ENCODE measurements at regions not wholly inside any gene's neighbourhood (a gene's known extent, or its start where the extent isn't known, plus 50 kb on each side); places are given as distances from the start of the nearest gene placed in this dataset.

DNA sequence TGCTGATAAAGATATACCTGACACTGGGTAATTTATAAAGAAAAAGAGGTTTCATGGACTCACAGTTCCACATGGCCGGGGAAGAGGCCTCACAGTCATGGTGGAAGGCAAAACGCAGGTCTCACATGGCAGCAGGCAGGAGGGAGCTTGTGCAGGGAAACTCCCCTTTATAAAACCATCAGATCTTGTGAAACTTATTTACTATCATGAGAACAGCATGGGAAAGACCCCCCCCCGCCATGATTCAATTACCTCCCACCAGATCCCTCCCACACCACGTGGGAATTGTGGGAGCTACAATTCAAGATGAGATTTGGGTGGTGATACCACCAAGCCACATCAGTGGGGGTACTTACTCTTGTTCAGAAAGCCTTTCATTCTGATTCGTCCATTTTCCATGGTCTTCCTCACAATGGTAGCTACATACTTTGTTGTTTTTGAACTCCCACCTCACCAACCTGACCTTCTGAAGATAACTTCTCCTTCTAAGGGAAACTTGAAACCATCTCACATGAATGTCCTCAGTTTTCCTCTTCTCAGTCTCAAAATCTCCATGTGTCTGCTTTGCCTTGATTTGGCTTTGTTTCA lies 275.6 kb upstream of the PROK2 start:
- no peak for DNase-seq

DNA sequence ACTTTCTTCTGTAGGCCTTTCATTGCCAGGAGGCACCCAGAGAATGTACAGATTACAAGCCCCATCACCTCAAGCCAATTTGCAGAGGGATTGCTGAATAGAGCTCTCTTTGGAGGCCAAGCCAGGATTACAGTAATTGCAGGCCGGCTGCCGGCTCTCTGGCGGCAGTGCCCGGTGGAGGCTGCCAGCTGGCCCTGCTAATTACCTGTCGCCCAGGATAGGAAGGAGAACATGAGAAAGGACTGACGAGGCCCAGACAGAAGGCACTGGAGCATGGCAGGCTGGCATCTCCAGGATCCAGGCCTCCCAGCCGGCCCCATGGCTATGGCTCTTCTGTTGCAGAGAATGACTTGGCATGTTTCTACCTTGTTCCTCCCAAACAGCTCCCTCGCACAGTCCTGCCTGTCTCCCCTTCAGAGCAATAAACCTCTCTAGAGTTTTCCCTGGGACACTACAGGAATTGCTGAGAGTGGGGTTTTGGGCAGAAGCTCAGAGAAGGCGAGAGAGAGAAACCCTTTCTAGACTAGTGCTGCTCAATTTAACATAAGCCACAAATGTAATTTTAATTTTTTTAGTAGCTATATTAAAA lies 273.6 kb upstream of the PROK2 start:
- DNase-seq = no peak

DNA sequence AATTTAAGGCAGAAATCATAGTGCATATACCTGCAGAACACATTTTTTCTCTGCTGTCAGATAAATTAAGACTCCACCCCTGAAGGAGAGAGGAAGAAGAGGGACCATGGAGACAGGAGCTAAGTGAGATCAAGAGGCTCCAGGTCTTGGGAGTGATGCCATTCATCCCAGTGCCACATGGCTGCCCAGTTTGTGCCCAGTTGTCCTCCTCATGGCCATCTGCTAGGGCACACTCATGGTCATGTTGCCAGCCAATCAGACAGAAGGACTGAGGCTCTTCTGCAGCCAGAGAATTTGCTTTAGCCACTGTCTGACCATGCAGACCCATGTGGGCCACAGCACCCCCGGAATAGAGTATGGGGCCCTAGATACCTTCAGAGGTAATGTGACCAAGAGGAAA lies 270.5 kb upstream of the PROK2 start:
- DNase-seq = no peak

DNA sequence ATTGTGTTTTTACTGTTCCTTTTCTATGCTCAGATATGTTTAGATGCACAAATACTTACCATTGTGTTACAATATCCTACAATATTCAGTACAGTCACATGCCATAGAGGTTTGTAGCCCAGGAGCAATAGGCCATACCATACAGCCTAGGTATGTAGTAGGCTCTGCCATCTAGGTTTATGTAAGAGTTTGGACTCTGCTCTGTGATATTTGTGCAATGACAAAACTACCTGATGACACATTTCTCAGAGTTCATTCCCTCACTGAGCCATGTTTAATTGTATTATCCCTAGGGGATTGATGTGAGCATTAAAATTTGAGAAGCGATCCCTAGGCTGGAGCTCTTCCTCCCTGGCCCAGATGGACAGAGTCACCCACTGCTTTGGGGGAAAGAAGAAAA lies 270.0 kb upstream of the PROK2 start:
- no peak for DNase-seq

DNA sequence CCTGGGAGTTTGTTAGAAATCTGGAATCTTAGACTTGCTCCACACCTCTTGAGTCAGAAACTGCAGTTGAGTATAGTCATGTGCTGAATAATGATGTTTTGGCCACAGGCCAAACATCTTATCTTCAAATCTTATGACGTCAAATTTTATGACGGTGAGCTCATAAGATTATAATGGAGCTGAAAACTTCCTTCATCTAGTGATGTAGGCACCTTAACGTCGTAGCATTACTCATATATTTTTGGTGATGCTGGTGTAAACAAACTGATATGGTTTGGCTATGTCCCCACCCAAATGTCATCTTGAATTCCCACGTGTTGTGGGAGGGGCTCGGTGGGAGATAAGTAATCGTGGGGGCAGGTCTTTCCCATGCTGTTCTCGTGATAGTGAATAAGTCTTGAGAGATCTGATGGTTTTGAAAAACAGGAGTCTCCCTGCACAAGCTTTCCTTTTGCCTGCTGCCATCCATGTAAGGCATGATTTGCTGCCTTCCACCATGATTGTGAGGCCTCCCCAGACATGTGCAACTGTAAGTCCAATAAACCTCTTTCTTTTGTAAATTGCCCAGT lies 268.0 kb upstream of the PROK2 start:
- no peak for DNase-seq

DNA sequence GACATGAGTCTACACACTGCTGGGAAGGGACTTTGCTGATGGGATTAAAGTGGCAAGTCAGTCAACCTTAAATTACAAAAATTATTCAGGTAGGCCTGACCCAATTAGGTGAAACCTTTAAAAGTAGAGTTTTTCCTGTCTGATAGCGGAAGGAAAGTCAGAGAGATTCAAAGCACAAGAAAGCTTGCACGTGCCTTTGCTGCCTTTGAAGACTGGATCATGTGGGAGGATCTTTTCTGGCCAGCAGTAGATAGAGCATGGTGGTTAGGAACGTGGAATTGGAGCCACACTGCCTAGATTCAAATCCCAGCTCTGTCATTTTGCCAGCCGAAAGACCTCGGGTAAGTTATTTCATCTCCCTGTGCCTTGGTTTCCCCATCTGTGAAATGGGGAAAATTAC lies 265.8 kb upstream of the PROK2 start:
- no peak for DNase-seq

DNA sequence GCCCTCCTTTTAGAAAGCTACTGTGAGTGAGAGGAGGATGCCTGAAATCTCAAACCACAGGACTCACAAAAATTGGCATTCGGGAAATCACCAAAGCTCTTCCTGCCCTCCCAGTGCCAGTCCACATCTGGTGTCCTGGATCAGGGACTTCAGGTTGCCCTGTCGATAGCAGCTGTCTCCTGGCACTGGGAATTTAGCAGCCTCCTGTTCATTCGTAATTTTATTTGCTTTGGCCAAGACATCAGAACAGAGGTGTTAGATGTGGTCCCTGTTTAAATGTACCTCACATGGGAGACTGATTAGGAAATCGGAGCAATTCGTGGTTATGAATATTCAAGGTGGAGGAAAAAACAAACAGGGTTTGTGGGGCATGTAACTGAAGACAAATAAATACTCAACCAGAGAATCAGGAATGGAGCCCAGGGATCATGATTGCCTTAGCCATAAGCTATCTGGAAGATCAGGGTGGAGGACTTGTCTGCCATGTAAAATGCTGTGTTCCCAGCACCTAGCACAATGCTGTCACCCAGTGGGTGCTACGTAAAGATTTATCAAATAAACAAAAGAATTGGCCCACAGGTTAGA lies 265.2 kb upstream of the PROK2 start:
- DNase-seq = no peak

DNA sequence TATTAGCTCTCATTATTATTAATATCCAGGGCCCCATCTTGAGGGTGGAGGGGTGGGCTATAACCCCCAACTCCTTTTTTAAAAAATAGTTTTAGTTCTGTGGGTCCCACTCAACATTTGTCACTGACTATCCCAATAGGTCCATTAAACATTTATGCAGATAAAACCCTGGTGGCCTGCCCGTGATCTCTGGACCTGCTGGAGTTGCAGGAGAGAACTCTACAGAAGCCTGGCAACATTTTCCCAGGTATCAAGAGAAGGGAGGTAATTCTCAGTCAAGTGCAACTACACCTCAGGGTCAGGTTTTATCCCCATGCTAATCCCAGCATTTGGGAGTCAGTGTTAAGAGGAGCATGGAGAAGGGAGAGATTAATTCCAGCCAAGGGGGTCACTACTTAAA lies 264.4 kb upstream of the PROK2 start:
- DNase-seq = no peak

DNA sequence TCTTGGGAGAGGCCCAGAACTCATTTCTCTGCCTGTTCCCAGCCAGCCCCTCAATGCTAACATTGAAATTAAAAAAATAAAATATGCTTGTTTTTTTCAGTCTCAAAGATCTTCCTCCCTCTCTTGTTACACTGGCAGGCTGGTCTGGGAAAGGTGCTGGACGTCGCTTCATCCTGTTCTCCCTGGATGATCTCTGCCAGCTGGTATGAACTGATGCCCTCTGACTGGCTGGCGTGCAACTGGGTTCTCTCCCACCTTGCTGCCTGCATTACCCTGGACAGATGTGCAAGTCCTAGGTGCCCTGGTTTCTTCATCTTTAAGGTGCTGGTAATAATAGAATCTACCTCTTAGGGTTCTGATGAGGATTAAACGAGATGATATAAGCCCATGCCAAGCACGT lies 263.9 kb upstream of the PROK2 start:
- DNase-seq = no peak

DNA sequence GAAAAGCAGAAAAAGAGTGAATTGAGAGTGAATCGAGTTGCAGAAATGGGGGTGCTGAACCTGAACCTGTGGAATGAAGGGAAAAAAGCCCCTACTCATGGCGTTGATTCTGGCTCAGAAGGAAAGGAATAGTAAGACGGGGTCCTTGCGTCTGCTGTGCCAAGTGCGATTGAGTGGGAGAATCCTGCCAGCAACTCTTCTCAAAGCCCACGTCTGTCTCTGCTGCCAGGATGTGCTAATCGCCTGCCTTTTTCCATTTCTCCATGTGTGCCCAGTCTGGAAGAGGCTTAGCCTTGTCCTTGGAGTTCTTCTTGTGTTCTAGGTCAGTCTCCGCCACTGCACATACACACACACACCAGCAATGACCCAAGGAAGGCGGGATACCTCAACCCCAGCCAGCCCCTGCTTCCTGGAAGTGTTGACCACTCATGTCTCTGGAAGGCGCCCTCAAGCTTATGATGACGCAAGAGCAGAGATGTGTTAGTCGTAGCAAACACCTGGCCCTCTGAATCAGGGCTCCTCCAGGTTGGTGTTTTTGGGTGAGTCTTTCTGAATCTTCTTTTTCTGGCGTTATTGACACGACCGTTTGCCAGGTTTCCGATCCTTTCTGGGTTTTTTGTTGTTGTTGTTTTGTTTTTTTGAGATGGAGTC lies 262.4 kb upstream of the PROK2 start:
- no peak for DNase-seq

DNA sequence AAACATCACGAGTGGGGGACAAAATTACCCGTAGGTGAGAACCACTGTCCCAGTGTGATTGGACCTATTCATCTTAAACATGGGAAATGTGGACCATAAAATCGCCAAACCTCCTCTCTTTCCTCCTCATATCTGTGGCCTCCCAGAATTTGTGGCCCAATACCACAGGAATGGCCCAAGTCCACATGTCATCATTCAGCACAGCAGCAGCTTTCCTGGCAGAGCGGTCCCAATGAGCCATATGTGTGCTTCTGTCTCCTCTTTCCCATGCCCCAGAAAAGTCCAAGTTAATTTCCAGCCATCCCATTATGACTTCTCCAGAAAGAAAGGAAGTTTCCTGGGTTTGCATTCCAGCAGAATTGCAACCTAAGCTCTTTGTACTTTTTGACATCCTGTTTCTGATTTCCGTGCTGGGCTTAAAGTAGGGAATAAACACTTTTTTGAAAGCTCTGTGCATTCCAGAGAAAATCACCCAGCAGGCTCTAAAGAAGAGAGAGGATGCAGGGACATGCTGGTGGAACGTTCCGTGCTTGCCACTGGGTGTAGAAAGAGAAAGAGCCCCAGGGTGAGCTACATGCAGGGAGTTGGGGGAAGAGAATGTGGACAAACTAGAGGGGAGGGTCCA lies 259.4 kb upstream of the PROK2 start:
- DNase-seq = no peak

DNA sequence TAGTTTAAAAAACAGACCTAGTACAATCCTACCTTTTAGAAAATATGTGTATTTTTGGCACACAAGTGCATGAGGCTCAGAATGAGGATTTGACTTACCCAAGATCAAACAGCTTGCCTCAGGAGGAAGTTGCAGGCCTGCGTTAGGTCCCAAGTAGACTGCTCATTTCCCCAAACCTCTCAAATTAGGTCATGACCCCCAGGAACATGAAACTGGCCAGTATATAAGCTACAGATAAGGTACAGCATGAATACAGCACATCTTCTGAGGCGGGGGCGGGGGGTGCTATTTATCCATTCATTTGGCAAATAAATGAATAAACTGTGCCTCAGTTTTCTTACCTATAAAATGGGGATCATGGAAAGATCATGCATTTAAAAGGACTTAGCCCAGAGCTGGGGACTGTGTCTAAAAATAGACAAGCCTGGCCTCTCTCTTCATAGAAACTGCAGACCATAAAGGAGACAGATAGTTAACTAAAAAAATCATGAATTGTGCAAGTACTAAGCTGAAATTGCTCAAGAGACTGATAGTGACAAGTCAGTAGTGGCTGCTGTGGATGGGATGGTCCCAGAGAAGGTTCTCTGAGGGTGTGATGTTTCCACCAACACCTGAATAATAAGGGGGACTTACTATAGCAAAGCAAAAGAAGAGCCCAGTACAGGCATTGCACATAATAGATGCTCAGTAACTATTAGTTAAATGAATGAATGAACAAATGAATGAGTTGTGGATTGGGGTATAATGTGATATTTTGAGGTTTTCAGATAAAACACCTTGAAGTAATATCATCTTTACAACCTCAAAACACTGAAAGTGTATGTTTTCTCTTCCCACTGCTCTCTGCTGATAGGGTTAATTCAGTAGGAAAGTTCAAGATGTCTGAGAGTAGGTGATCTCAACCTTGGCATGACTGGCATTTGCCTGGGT lies 258.5 kb upstream of the PROK2 start:
- DNase-seq = no peak

DNA sequence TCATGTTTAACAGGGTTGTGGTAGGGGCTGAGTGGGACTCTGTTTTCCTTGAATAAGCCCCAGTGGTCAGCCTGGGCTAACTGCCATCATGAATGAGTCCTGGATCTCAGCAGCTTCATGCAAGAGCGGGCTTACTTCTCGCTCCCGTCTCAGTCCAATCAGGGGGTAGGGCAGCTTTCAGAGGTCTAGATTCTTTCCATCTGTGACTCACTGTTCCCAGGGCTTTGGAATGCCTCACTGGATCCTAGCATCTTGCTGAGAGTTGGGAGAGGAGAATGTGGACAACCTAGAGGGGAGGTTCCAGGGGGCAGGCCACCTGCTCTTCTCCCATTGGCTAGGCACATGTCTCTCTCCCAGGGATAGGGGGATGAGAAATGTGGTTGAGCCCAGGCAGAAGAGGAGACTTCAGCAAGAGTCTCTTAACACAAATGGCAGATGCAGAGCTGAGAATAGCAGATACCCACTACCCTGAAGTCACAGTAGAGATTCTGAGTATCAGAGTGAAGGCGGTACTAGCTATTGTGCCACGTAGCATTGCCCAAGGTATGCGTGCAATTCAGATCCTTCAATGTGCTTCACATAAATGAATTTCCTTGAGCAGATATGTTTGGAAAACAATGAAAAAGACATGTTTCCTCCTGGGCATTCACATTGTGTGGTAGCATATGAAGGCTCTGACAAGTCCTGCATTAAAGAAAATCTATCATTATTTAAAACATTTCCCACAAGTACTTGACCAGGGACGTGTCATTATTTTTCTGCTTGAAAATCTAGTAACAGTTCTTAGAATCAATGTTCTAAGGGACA lies 257.7 kb upstream of the PROK2 start:
- DNase-seq = no peak

DNA sequence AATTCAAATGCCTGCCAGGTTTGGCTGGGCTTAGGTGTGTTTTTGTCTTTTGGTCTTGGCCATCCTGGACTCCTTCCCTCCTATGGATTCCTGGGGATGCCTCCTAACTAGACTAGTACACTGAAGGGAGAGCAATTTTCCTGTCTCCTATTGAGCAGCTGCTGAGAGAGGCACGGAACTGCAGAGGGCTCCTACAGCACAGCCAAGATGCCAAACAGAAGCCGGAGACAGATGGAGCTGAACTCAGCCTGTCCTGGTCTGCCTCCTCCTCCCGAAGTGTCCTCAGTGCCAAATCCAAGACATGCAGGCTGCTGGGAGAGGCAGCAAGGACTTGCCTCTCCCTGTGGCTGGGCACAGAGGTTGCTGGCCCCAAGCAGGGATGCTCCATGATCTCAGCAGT lies 256.6 kb upstream of the PROK2 start:
- no peak for DNase-seq

DNA sequence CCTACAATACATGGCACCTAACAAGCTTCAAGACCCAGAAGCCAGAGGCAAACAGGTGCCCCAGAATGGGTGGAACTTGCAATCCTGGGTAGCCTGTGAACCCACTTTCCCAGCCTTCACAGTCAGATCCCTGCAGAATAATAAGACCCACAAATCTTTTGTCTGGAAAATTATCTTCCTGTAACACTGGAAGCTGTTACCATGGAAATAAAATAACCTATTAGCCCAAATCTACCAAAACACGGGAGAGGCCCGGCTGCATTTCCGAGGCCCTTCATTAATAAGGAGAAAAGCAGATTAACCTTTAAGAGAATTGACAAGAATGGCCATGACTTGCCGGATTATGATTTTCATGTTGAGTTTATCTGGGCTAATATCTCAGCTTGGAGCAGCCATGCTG lies 256.1 kb upstream of the PROK2 start:
- no peak for DNase-seq

DNA sequence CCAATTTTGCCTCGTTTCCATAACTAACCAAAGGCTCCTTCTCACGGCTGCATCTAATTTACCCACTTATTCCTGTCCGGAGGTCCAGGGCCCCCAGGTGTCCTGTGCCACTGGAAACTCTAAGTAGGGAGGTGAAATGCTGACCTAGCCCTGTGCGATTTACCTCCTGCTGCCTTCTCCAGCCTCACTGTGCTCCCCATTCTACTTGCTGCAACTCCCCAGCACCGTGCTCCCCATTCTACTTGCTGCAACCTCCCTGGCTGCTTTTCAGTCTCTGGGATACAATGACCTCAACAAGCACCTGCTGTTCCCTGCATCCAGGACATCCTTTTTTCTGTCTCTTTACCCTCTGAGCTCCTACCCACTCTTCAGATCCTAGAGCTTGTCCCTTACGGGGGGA lies 254.7 kb upstream of the PROK2 start:
- DNase-seq = no peak

DNA sequence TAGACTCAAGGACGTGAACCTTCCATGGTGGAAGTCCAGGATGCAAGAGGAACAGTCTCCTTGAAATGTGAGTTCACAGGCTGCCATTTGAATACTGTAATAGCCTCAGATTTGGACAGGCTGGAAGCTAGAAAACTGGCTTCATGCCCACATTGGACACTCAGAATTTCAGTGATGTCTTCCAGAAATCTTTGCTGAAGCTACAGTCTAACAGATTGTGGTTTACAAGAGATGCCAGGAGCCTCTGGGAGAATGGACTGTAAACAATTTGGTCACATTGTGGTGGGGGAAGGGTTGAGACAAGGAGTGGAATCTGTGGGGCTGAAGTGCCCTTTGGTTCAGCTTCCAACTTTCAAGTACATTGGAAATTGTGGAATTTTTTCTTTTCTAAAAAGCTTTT lies 252.0 kb upstream of the PROK2 start:
- DNase-seq = no peak

DNA sequence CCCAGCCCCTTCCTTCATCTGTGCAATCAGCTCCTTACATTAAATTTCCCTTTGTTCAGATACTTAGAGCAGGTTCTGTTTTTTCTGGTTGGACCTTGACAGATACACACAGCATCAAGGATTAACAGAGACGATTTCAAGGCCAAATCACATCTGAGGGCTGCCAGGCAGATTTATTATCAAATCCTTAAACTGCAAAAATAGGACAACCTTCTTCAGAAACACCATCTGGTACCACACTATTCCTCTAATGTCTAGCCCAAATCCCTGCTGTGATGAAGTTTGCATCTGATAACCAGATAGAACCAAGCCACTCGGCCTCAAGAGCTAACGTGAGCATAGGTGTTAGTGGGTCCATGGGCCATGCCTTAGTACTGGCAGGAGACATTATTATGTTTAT lies 250.7 kb upstream of the PROK2 start:
- no peak for DNase-seq

DNA sequence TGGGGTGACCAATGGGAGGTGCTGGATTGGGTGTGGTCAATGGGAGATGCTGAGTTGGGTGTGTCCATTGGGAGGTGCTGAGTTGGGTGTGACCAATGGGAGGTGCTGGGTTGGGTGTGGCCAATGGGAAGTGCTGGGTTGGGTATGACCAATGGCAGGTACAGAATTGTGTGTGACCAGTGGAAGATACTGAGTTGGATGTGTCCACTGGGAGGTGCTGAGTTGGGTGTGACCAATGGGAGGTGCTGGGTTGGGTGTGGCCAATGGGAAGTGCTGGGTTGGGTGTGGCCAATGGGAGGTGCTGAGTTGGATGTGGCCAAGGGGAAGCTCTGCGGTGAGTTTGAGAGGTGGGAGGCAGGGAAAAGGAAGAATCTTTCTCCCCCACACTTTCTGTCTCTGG lies 250.0 kb upstream of the PROK2 start:
- no peak for DNase-seq

DNA sequence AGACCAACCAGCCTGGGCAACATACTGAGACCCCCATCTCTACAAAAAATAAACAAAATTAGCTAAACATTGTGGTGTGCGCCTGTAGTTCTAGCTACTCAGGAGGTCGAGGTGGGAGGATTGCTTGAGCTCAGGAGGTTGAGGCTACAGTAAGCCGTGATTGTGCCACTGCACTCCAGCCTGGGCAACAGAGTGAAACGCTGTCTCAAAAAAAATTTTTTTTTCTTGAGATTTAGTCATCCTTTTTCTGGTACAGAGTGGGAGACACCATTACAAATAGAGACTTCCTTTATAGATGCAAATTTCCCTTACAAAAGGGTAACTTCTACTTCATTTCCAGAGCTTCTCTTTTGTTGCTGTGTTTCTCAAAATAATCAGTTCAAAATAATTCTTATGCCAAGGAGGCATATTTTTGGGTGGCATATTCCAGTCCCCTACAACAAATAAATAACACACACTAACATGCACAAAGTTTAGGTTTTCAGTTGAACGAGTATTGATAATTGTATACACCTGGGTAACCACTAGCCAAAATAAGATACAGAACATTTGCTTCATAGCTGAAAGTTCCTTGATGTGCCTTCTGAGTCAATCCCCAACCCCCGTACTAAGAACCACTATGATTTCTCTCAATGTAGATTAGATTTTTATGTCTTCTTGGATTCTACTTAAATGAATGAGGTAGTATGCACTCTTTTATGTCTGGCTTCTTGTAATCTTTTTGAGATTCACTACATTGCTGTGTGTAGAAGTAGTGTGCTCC lies 248.9 kb upstream of the PROK2 start:
- DNase-seq = no peak

Data from CD4-positive, alpha-beta T cell treated with Interleukin-4 for 4 hours (primary cell).